WTC11 (cell line): ENCODE measurements at regions not wholly inside any gene's neighbourhood (a gene's known extent, or its start where the extent isn't known, plus 50 kb on each side); places are given as distances from the start of the nearest gene placed in this dataset.

ENCODE experiments used
- ATAC-seq: fragments of 200-7000 bp; cut with Tn5 transposase; 2 replicates; pipeline ENCODE4 v1.10.0; 2021; ENCODE audit warnings: mild to moderate bottlenecking, moderate library complexity
- CTCF ChIA-PET: fragments of 300-600 bp; sonication (Branson Sonifier 250); formaldehyde crosslinking; loops from one replicate; lab custom pipeline; 2021; ENCODE audit warnings: antibody characterized with exemption; lab: Charles Lee
- POLR2A ChIA-PET: fragments of 350-600 bp; sonication (Branson Sonifier 250); formaldehyde crosslinking; loops from one replicate; lab custom pipeline; 2021; ENCODE audit warnings: antibody characterized with exemption; lab: Charles Lee
- DNase-seq: peaks from one replicate; pipeline ENCODE4 v3.0.0; 2021; ENCODE audit warnings: low spot score
- H3K27ac Mint-ChIP-seq: 2 replicates; pipeline ENCODE4 v1.8.0; 2021; ENCODE audit warnings: mixed read lengths
- H3K27me3 Mint-ChIP-seq: 2 replicates; pipeline ENCODE4 v1.8.0; 2021; ENCODE audit warnings: low read depth, mild to moderate bottlenecking, moderate library complexity, mixed read lengths
- H3K36me3 Mint-ChIP-seq: 2 replicates; pipeline ENCODE4 v1.8.0; 2021; ENCODE audit warnings: mixed read lengths
- H3K4me1 Mint-ChIP-seq: 2 replicates; pipeline ENCODE4 v1.8.0; 2022; ENCODE audit warnings: mixed read lengths
- H3K4me3 Mint-ChIP-seq: 2 replicates; pipeline ENCODE4 v1.8.0; 2021; ENCODE audit warnings: mild to moderate bottlenecking, moderate library complexity, mixed read lengths
- H3K9me3 Mint-ChIP-seq: 2 replicates; pipeline ENCODE4 v1.8.0; 2021; ENCODE audit warnings: mixed read lengths
- CREB1 ChIP-seq: sonication (generic); formaldehyde crosslinking; IDR thresholded peaks from 2 replicates; pipeline ENCODE4 v1.8.0; 2023; ENCODE audit warnings: mild to moderate bottlenecking, missing genetic modification reagents
- FOXJ3 ChIP-seq: sonication (generic); formaldehyde crosslinking; IDR thresholded peaks from 2 replicates; pipeline ENCODE4 v1.9.0; 2021; ENCODE audit warnings: missing genetic modification reagents, mild to moderate bottlenecking, borderline replicate concordance
- HMGA2 ChIP-seq: fragments of 250-450 bp; sonication (Bioruptor Pico); IDR thresholded peaks from 2 replicates; pipeline ENCODE4 v1.4.0; 2021; ENCODE audit warnings: mild to moderate bottlenecking, moderate library complexity
- IRF2 ChIP-seq: sonication (generic); formaldehyde crosslinking; IDR thresholded peaks from 2 replicates; pipeline ENCODE4 v1.8.0; 2022; ENCODE audit warnings: low read depth, missing genetic modification reagents, borderline replicate concordance
- NR3C1 ChIP-seq: sonication (generic); formaldehyde crosslinking; conservative IDR thresholded peaks from 2 replicates; pipeline ENCODE4 v1.8.1; 2023; ENCODE audit warnings: low read depth, mild to moderate bottlenecking, missing genetic modification reagents
- TEAD1 ChIP-seq: sonication (generic); formaldehyde crosslinking; IDR thresholded peaks from 2 replicates; pipeline ENCODE4 v1.8.0; 2022; ENCODE audit warnings: mild to moderate bottlenecking, missing genetic modification reagents
- TEAD4 ChIP-seq: sonication (generic); formaldehyde crosslinking; IDR thresholded peaks from 2 replicates; pipeline ENCODE4 v1.8.0; 2022; ENCODE audit warnings: mild to moderate bottlenecking, missing genetic modification reagents
- ZBTB21 ChIP-seq: sonication (generic); formaldehyde crosslinking; IDR thresholded peaks from 2 replicates; pipeline ENCODE4 v1.8.1; 2023; ENCODE audit warnings: mild to moderate bottlenecking, missing genetic modification reagents, borderline replicate concordance
- ZNF121 ChIP-seq: sonication (generic); formaldehyde crosslinking; IDR thresholded peaks from 2 replicates; pipeline ENCODE4 v1.8.0; 2023; ENCODE audit warnings: missing genetic modification reagents
- ZNF423 ChIP-seq: fragments of 250-450 bp; sonication (Bioruptor Pico); IDR thresholded peaks from 2 replicates; pipeline ENCODE4 v2.1.2; 2022; ENCODE audit warnings: mild to moderate bottlenecking, moderate library complexity
- ZNF671 ChIP-seq: fragments of 250-450 bp; sonication (Bioruptor Pico); IDR thresholded peaks from 2 replicates; pipeline ENCODE4 v1.8.0; 2021; ENCODE audit warnings: mild to moderate bottlenecking
- TF ChIP-seq, protein P1 (sequence below): fragments of 250-450 bp; sonication (Bioruptor Pico); conservative IDR thresholded peaks from 2 replicates; pipeline ENCODE4 v1.9.0; 2021; ENCODE audit warnings: mild to moderate bottlenecking
- TF ChIP-seq, protein P2 (sequence below): fragments of 200-600 bp; IDR thresholded peaks from 2 replicates; pipeline ENCODE4 v1.8.0; 2022; ENCODE audit warnings: antibody characterized with exemption
- TF ChIP-seq, protein P3 (sequence below): fragments of 250-450 bp; sonication (Bioruptor Pico); IDR thresholded peaks from 2 replicates; pipeline ENCODE4 v1.9.0; 2021; ENCODE audit warnings: mild to moderate bottlenecking
- TF ChIP-seq, protein P4 (sequence below): fragments of 250-450 bp; sonication (Bioruptor Pico); IDR thresholded peaks from 2 replicates; pipeline ENCODE4 v2.1.2; 2022; ENCODE audit warnings: mild to moderate bottlenecking, moderate library complexity
- TF ChIP-seq, protein P5 (sequence below): sonication (generic); formaldehyde crosslinking; IDR thresholded peaks from 2 replicates; pipeline ENCODE4 v1.8.1; 2023; ENCODE audit warnings: mild to moderate bottlenecking, missing genetic modification reagents, borderline replicate concordance
- TF ChIP-seq, protein P6 (sequence below): sonication (generic); formaldehyde crosslinking; IDR thresholded peaks from 2 replicates; pipeline ENCODE4 v1.8.0; 2022; ENCODE audit warnings: mild to moderate bottlenecking, missing genetic modification reagents

DNA sequence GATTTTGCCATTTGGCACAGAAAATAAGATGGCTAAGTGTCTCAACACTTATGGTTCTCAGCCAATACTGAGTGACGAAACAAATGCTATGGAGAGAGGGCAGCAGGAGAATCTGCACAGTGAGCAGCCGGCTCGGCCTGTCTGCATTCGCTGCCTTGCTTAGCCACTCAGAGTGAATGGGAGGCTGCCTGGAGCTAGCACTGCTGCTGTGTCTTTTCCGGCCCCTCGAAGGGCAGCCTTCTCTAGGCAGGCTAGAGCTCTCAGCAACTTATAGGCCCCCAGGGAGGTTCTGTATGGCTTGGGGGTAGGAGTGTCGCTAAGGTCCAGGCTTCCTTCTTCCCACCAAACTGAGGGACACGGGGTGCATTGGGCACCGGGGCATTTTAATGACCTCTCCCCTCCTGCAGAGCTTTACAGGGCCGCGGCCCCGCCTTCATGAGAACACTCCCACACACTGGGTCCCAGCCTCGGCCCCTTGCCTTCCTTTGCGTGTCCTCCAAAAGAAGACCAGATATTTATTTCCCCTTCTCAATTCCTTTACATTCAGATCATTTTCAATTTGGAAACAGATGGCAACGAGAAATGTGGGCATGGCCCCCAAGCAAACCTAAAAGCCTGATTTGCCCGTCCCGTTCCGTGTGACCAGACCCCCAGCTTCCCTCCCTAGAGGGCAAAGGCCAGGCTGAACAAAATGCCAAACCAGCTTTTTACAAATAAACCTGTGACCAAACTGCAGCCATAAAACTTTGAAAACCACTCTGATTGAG, 670.9 kb downstream of the TOX3 start (continued):
- TF ChIP-seq, protein P1, sequence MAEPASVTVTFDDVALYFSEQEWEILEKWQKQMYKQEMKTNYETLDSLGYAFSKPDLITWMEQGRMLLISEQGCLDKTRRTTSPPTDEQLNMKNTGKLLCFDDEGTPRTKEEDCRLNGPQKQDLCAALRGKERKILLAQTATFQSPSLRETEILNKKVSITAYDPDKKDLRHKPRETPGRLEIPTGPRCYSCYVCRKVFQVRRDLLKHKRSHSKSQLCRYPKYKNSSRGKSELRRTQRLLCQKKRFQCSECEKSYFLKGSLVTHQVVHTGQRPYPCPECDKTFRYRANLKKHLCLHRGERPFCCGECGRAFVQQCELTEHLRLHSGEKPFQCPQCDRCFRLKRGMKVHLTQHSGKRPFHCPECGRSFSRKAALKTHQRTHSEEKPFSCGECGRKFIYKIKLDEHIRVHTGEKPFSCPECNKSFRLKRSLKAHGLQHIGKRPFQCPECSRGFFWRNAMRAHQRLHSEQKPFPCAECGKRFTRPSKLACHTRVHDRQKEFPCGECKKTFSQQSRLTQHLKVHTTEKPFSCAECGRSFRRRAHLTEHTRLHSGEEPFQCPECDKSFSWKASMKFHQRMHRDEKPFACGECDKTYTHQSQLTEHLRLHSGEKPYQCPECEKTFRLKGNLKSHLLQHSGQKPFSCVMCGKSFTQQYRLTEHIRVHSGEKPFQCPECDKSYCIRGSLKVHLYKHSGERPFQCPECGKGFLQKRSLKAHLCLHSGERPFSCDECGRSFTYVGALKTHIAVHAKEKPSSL (CRISPR knock-in tag), result no peak
- TF ChIP-seq, protein P2, sequence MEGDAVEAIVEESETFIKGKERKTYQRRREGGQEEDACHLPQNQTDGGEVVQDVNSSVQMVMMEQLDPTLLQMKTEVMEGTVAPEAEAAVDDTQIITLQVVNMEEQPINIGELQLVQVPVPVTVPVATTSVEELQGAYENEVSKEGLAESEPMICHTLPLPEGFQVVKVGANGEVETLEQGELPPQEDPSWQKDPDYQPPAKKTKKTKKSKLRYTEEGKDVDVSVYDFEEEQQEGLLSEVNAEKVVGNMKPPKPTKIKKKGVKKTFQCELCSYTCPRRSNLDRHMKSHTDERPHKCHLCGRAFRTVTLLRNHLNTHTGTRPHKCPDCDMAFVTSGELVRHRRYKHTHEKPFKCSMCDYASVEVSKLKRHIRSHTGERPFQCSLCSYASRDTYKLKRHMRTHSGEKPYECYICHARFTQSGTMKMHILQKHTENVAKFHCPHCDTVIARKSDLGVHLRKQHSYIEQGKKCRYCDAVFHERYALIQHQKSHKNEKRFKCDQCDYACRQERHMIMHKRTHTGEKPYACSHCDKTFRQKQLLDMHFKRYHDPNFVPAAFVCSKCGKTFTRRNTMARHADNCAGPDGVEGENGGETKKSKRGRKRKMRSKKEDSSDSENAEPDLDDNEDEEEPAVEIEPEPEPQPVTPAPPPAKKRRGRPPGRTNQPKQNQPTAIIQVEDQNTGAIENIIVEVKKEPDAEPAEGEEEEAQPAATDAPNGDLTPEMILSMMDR, result no peak
- TF ChIP-seq NR3C1 (CRISPR knock-in tag) (no peak), HMGA2 (CRISPR knock-in tag) (no peak)
- TF ChIP-seq, all 79 proteins: peak for 0

DNA sequence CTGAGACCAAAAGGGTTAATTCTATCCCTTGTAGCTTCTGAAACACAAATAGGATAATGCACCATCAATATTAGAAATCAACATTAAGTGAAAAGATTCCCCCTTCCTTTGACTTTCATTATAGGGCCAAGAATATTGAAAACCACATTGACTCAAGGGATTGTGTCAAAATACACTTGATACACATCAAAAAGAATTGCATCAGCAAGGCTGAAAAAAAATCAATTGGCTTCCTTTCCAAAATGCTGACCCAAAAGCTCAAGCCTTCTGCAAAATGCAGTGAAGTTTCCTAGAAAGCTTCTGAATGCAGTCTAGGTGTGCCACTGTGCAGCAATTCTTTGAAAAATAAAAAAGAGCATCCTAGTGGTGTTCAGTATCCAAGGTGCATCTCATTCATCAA, 674.4 kb downstream of the TOX3 start:
- CTCF ChIA-PET, result no interaction called here
- TF ChIP-seq TEAD4 (CRISPR knock-in tag) (no peak), FOXJ3 (CRISPR knock-in tag) (no peak), ZNF121 (CRISPR knock-in tag) (no peak), ZNF423 (CRISPR knock-in tag) (no peak), IRF2 (no peak), TEAD1 (no peak), ZNF671 (CRISPR knock-in tag) (no peak), CREB1 (no peak), ZBTB21 (CRISPR knock-in tag) (no peak)
- TF ChIP-seq, protein P3, sequence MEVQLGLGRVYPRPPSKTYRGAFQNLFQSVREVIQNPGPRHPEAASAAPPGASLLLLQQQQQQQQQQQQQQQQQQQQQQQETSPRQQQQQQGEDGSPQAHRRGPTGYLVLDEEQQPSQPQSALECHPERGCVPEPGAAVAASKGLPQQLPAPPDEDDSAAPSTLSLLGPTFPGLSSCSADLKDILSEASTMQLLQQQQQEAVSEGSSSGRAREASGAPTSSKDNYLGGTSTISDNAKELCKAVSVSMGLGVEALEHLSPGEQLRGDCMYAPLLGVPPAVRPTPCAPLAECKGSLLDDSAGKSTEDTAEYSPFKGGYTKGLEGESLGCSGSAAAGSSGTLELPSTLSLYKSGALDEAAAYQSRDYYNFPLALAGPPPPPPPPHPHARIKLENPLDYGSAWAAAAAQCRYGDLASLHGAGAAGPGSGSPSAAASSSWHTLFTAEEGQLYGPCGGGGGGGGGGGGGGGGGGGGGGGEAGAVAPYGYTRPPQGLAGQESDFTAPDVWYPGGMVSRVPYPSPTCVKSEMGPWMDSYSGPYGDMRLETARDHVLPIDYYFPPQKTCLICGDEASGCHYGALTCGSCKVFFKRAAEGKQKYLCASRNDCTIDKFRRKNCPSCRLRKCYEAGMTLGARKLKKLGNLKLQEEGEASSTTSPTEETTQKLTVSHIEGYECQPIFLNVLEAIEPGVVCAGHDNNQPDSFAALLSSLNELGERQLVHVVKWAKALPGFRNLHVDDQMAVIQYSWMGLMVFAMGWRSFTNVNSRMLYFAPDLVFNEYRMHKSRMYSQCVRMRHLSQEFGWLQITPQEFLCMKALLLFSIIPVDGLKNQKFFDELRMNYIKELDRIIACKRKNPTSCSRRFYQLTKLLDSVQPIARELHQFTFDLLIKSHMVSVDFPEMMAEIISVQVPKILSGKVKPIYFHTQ (CRISPR knock-in tag), result no peak
- TF ChIP-seq, protein P4, sequence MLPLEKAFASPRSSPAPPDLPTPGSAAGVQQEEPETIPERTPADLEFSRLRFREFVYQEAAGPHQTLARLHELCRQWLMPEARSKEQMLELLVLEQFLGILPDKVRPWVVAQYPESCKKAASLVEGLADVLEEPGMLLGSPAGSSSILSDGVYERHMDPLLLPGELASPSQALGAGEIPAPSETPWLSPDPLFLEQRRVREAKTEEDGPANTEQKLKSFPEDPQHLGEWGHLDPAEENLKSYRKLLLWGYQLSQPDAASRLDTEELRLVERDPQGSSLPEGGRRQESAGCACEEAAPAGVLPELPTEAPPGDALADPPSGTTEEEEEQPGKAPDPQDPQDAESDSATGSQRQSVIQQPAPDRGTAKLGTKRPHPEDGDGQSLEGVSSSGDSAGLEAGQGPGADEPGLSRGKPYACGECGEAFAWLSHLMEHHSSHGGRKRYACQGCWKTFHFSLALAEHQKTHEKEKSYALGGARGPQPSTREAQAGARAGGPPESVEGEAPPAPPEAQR, result no peak
- TF ChIP-seq, protein P5, sequence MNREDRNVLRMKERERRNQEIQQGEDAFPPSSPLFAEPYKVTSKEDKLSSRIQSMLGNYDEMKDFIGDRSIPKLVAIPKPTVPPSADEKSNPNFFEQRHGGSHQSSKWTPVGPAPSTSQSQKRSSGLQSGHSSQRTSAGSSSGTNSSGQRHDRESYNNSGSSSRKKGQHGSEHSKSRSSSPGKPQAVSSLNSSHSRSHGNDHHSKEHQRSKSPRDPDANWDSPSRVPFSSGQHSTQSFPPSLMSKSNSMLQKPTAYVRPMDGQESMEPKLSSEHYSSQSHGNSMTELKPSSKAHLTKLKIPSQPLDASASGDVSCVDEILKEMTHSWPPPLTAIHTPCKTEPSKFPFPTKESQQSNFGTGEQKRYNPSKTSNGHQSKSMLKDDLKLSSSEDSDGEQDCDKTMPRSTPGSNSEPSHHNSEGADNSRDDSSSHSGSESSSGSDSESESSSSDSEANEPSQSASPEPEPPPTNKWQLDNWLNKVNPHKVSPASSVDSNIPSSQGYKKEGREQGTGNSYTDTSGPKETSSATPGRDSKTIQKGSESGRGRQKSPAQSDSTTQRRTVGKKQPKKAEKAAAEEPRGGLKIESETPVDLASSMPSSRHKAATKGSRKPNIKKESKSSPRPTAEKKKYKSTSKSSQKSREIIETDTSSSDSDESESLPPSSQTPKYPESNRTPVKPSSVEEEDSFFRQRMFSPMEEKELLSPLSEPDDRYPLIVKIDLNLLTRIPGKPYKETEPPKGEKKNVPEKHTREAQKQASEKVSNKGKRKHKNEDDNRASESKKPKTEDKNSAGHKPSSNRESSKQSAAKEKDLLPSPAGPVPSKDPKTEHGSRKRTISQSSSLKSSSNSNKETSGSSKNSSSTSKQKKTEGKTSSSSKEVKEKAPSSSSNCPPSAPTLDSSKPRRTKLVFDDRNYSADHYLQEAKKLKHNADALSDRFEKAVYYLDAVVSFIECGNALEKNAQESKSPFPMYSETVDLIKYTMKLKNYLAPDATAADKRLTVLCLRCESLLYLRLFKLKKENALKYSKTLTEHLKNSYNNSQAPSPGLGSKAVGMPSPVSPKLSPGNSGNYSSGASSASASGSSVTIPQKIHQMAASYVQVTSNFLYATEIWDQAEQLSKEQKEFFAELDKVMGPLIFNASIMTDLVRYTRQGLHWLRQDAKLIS (CRISPR knock-in tag), result no peak
- TF ChIP-seq, protein P6, sequence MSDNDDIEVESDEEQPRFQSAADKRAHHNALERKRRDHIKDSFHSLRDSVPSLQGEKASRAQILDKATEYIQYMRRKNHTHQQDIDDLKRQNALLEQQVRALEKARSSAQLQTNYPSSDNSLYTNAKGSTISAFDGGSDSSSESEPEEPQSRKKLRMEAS (CRISPR knock-in tag), result no peak
- POLR2A ChIA-PET, result no interaction called here
- H3K9me3 Mint-ChIP-seq, result peaks cover 5% of the 10 kb centered on the region; the same call in 1 of the 2 replicates
- H3K4me3 Mint-ChIP-seq, result no peak overlapping the region
- H3K27me3 Mint-ChIP-seq, result no peaks in the 10 kb centered on the region
- H3K27ac Mint-ChIP-seq, result no peak overlapping the region
- no peak for DNase-seq
- H3K4me1 Mint-ChIP-seq, result peaks cover 30% of the 10 kb centered on the region
- no peak for ATAC-seq
- no peaks in the 10 kb centered on the region for H3K36me3 Mint-ChIP-seq
